GM21447 (cell line): ENCODE measurements at regions not wholly inside any gene's neighbourhood (a gene's known extent, or its start where the extent isn't known, plus 50 kb on each side); places are given as distances from the start of the nearest gene placed in this dataset.

ENCODE experiments used
- ATAC-seq: cut with Tn5 transposase; IDR thresholded peaks from one replicate; pipeline ENCODE4 v1.9.1; 2021; ENCODE audit not compliant: unreplicated experiment

- no peak for ATAC-seq
Observed at GRCh38 chr2:22784566-22784965, 600.4 kb upstream of the KLHL29 start.

GRCh38 chr2:22786817-22787216 is 598.2 kb upstream of the KLHL29 start:
- ATAC-seq: no peak

- ATAC-seq: no peak
Observed at GRCh38 chr2:22787745-22788144, 597.2 kb upstream of the KLHL29 start.

GRCh38 chr2:22788749-22789327 is 596.1 kb upstream of the KLHL29 start:
- ATAC-seq: no peak

- no peak for ATAC-seq
Observed at GRCh38 chr2:22795287-22795866, 589.6 kb upstream of the KLHL29 start.

GRCh38 chr2:22798386-22798785 is 586.6 kb upstream of the KLHL29 start:
- no peak for ATAC-seq

- no peak for ATAC-seq
Observed at GRCh38 chr2:22800412-22800811, 584.6 kb upstream of the KLHL29 start.

- no peak for ATAC-seq
Observed at GRCh38 chr2:22801071-22801470, 583.9 kb upstream of the KLHL29 start.

- ATAC-seq: no peak
Observed at GRCh38 chr2:22801970-22802369, 583.0 kb upstream of the KLHL29 start.

GRCh38 chr2:22807872-22808271 is 577.1 kb upstream of the KLHL29 start:
- no peak for ATAC-seq

- ATAC-seq: no peak
Observed at GRCh38 chr2:22810602-22811001, 574.4 kb upstream of the KLHL29 start.

GRCh38 chr2:22812065-22812680 is 572.8 kb upstream of the KLHL29 start:
- ATAC-seq: no peak

GRCh38 chr2:22817197-22817596 is 567.8 kb upstream of the KLHL29 start:
- ATAC-seq: no peak

GRCh38 chr2:22821458-22821857 is 563.5 kb upstream of the KLHL29 start:
- no peak for ATAC-seq

GRCh38 chr2:22822835-22823234 is 562.1 kb upstream of the KLHL29 start:
- ATAC-seq: no peak

- no peak for ATAC-seq
Observed at GRCh38 chr2:22824618-22825017, 560.4 kb upstream of the KLHL29 start.

GRCh38 chr2:22826703-22827102 is 558.3 kb upstream of the KLHL29 start:
- ATAC-seq: no peak

GRCh38 chr2:22829791-22830190 is 555.2 kb upstream of the KLHL29 start:
- no peak for ATAC-seq

GRCh38 chr2:22832196-22832595 is 552.8 kb upstream of the KLHL29 start:
- ATAC-seq: no peak

- no peak for ATAC-seq
Observed at GRCh38 chr2:22838461-22838860, 546.5 kb upstream of the KLHL29 start.

GRCh38 chr2:22842205-22842869 is 542.6 kb upstream of the KLHL29 start:
- no peak for ATAC-seq

GRCh38 chr2:22843919-22844537 is 541.0 kb upstream of the KLHL29 start:
- ATAC-seq: no peak
